ENCODE measurements at regions not wholly inside any gene's neighbourhood (a gene's known extent, or its start where the extent isn't known, plus 50 kb on each side); places are given as distances from the start of the nearest gene placed in this dataset.

GRCh38 chr14:30108975-30109700 is 181.5 kb upstream of the PRKD1 start:
- Histone ChIP-seq H3K79me2 (ENCODE audit: insufficient read depth, low read depth) (no peaks in the 10 kb centered on the region), H4K20me1 (ENCODE audit: insufficient read depth) (no peaks in the 10 kb centered on the region), H3K36me3 (ENCODE audit: insufficient read depth) (no peaks in the 10 kb centered on the region), H3K4me2 (no peak overlapping the region), H3K4me1 (ENCODE audit: low read depth, poor library complexity, severe bottlenecking) (no peaks in the 10 kb centered on the region), H3K9ac (no peak overlapping the region), H2AFZ (ENCODE audit: low read depth) (no peak overlapping the region), H3K27ac (no peak overlapping the region), H3K4me3 (IDR thresholded peaks at IDR 0.05; ENCODE audit: insufficient read depth, low read depth, low read length) (no peak overlapping the region), H3K27me3 (ENCODE audit: insufficient read depth, low read depth) (no peaks in the 10 kb centered on the region)
- TF ChIP-seq CTCF (conservative IDR thresholded peaks at IDR 0.05; ENCODE audit: low read depth, low read length): no peak

- H3K27me3 ChIP-seq (ENCODE audit: insufficient read depth, low read depth): no peaks in the 10 kb centered on the region
- H3K9ac ChIP-seq: no peak overlapping the region
- no peak overlapping the region for H3K27ac ChIP-seq
- TF ChIP-seq CTCF (conservative IDR thresholded peaks at IDR 0.05; ENCODE audit: low read depth, low read length): no peak
- H3K79me2 ChIP-seq (ENCODE audit: insufficient read depth, low read depth): no peaks in the 10 kb centered on the region
- no peaks in the 10 kb centered on the region for H4K20me1 ChIP-seq (ENCODE audit: insufficient read depth)
- H2AFZ ChIP-seq (ENCODE audit: low read depth): no peak overlapping the region
- no peak overlapping the region for H3K4me3 ChIP-seq (IDR thresholded peaks at IDR 0.05; ENCODE audit: insufficient read depth, low read depth, low read length)
- H3K4me1 ChIP-seq (ENCODE audit: low read depth, poor library complexity, severe bottlenecking): no peaks in the 10 kb centered on the region
- no peaks in the 10 kb centered on the region for H3K36me3 ChIP-seq (ENCODE audit: insufficient read depth)
- H3K4me2 ChIP-seq: no peak overlapping the region
These were observed 186.4 kb upstream of the PRKD1 start for GRCh38 chr14:30114051-30114450.

GRCh38 chr14:30115756-30116155 is 188.1 kb upstream of the PRKD1 start:
- H3K79me2 ChIP-seq (ENCODE audit: insufficient read depth, low read depth): no peaks in the 10 kb centered on the region
- H2AFZ ChIP-seq (ENCODE audit: low read depth): no peak overlapping the region
- H3K4me3 ChIP-seq (IDR thresholded peaks at IDR 0.05; ENCODE audit: insufficient read depth, low read depth, low read length): no peak overlapping the region
- H4K20me1 ChIP-seq (ENCODE audit: insufficient read depth): no peaks in the 10 kb centered on the region
- H3K9ac ChIP-seq: no peak overlapping the region
- no peaks in the 10 kb centered on the region for H3K27me3 ChIP-seq (ENCODE audit: insufficient read depth, low read depth)
- H3K36me3 ChIP-seq (ENCODE audit: insufficient read depth): no peaks in the 10 kb centered on the region
- H3K4me2 ChIP-seq: no peak overlapping the region
- H3K27ac ChIP-seq: no peak overlapping the region
- no peak for TF ChIP-seq CTCF (conservative IDR thresholded peaks at IDR 0.05; ENCODE audit: low read depth, low read length)
- no peaks in the 10 kb centered on the region for H3K4me1 ChIP-seq (ENCODE audit: low read depth, poor library complexity, severe bottlenecking)

GRCh38 chr14:30118992-30119640 is 191.5 kb upstream of the PRKD1 start:
- H3K4me3 ChIP-seq (IDR thresholded peaks at IDR 0.05; ENCODE audit: insufficient read depth, low read depth, low read length): no peak overlapping the region
- TF ChIP-seq CTCF (conservative IDR thresholded peaks at IDR 0.05; ENCODE audit: low read depth, low read length): no peak
- no peaks in the 10 kb centered on the region for H3K36me3 ChIP-seq (ENCODE audit: insufficient read depth)
- no peaks in the 10 kb centered on the region for H3K79me2 ChIP-seq (ENCODE audit: insufficient read depth, low read depth)
- no peak overlapping the region for H3K27ac ChIP-seq
- no peaks in the 10 kb centered on the region for H3K27me3 ChIP-seq (ENCODE audit: insufficient read depth, low read depth)
- no peak overlapping the region for H3K4me2 ChIP-seq
- H4K20me1 ChIP-seq (ENCODE audit: insufficient read depth): no peaks in the 10 kb centered on the region
- H3K4me1 ChIP-seq (ENCODE audit: low read depth, poor library complexity, severe bottlenecking): no peaks in the 10 kb centered on the region
- H3K9ac ChIP-seq: no peak overlapping the region
- H2AFZ ChIP-seq (ENCODE audit: low read depth): no peak overlapping the region

All from KMS-11 (cell line).